BJ (cell line): ENCODE measurements at regions not wholly inside any gene's neighbourhood (a gene's known extent, or its start where the extent isn't known, plus 50 kb on each side); places are given as distances from the start of the nearest gene placed in this dataset.
A peak's percentile ranks its signal among the peaks of the same experiment; 100 is the strongest.

Experiments used
- CTCF ChIA-PET: fragments of 350-600 bp; formaldehyde crosslinking; extraction: SDS; loops from one replicate; lab custom pipeline; 2021; ENCODE audit warnings: antibody characterized with exemption, inconsistent platforms; lab: Yijun Ruan, JAX
- POLR2A ChIA-PET: fragments of 300-600 bp; sonication (Branson Sonifier 250); formaldehyde crosslinking; extraction: SDS; loops from one replicate; lab custom pipeline; 2021; ENCODE audit warnings: antibody characterized with exemption; lab: Charles Lee
- DNase-seq: peaks from one replicate; pipeline ENCODE4 v3.0.0-alpha.2; 2011; ENCODE audit warnings: low read depth
- H3K27me3 ChIP-seq: 2 replicates; pipeline ENCODE4 v1.6.0; 2011; ENCODE audit warnings: low read length; ENCODE audit not compliant: control insufficient read depth, insufficient read depth
- H3K36me3 ChIP-seq: 2 replicates; pipeline ENCODE4 v1.5.1; 2011; ENCODE audit warnings: low read length; ENCODE audit not compliant: control insufficient read depth, insufficient read depth
- H3K4me3 ChIP-seq: 2 replicates; pipeline ENCODE4 v1.5.1; 2011; ENCODE audit warnings: low read depth, mild to moderate bottlenecking, control low read depth, low read length
- TF ChIP-seq, protein P1 (sequence below): IDR thresholded peaks from 2 replicates; pipeline ENCODE4 v1.5.1; 2011; ENCODE audit warnings: low read depth, mild to moderate bottlenecking, control low read depth, inconsistent platforms, low read length, moderate library complexity; ENCODE audit not compliant: insufficient read depth

DNA sequence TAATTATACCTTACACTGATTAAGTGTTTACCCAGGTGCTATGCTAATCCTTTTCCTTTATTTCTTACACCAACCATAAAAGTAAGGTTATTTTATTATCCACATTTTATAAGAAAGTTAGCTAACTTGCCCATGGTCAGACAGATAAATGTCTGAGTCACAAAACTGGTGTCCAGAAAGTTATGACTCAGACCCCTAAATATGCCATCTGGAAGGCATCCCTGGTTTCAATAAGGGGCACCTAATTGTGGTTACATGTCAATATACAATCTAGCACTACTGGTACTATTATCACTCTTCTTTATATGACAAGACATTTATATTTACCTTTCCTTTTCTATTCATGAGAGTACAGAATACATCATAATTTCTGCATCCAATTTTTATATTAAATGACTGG lies 496.5 kb upstream of the ADGRL2 start:
- Histone ChIP-seq H3K4me3 (no peak overlapping the region), H3K27me3 (no peaks in the 10 kb centered on the region; the same call in none of the 2 replicates), H3K36me3 (no peaks in the 10 kb centered on the region)
- DNase-seq = peak; percentile 21
- ChIA-PET POLR2A (no interaction called here), CTCF (no interaction called here)
- TF ChIP-seq, protein P1, sequence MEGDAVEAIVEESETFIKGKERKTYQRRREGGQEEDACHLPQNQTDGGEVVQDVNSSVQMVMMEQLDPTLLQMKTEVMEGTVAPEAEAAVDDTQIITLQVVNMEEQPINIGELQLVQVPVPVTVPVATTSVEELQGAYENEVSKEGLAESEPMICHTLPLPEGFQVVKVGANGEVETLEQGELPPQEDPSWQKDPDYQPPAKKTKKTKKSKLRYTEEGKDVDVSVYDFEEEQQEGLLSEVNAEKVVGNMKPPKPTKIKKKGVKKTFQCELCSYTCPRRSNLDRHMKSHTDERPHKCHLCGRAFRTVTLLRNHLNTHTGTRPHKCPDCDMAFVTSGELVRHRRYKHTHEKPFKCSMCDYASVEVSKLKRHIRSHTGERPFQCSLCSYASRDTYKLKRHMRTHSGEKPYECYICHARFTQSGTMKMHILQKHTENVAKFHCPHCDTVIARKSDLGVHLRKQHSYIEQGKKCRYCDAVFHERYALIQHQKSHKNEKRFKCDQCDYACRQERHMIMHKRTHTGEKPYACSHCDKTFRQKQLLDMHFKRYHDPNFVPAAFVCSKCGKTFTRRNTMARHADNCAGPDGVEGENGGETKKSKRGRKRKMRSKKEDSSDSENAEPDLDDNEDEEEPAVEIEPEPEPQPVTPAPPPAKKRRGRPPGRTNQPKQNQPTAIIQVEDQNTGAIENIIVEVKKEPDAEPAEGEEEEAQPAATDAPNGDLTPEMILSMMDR = no peak

GRCh38 chr1:81299892-81300291 lies 500.8 kb upstream of the ADGRL2 start:
- ChIA-PET POLR2A (no interaction called here), CTCF (no interaction called here)
- H3K36me3 ChIP-seq = no peaks in the 10 kb centered on the region
- H3K27me3 ChIP-seq = no peaks in the 10 kb centered on the region
- TF ChIP-seq, protein P1 = no peak
- H3K4me3 ChIP-seq = no peak overlapping the region
- no peak for DNase-seq

DNA sequence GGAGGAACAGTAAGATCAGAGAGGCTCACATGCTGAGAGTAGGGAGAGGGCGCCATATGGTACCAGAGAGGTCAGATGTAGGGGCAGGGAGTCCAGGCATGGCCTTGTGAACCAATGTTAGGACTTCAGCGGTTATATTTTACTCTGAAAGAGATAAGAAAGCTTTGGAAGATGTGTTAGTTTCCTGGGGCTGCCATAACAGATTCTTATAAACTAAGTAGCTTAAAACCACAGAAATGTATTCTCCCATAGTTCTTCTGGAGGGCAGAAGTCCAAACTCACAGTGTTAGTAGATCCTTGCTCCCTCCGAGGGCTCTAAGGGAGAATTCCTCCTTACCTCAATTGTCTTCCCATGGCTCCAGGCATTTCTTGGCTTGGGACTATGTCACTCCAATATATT lies 502.5 kb upstream of the ADGRL2 start:
- no peak for DNase-seq
- Histone ChIP-seq H3K27me3 (no peaks in the 10 kb centered on the region), H3K4me3 (no peak overlapping the region), H3K36me3 (no peaks in the 10 kb centered on the region)
- TF ChIP-seq, protein P1 = no peak
- POLR2A ChIA-PET = no interaction called here
- CTCF ChIA-PET = no interaction called here

- POLR2A ChIA-PET = no interaction called here
- no peaks in the 10 kb centered on the region for H3K36me3 ChIP-seq
- DNase-seq = peak; percentile 29
Observed at GRCh38 chr1:81296601-81297000, 504.1 kb upstream of the ADGRL2 start.

DNA sequence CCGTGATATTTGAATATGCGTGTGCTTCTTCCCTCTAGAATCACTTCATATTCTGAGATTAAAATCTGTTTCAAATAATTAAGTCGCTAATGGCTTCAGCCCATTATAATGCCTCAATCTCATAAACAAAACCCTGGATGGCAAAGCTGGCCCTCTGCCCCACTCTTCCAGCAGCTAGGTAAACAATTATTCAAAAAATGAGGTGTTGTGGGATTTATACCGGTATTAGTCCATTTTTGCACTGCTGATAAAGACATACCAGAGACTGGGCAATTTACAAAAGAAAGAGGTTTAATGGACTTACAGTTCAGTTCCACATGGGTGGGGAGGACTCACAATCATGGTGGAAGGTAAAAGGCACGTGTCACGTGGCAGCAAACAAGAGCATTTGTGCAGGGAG lies 510.4 kb upstream of the ADGRL2 start:
- CTCF ChIA-PET = no interaction called here
- POLR2A ChIA-PET = no interaction called here
- H3K4me3 ChIP-seq = no peak overlapping the region
- TF ChIP-seq, protein P1 = no peak
- no peak for DNase-seq
- no peaks in the 10 kb centered on the region for H3K36me3 ChIP-seq
- H3K27me3 ChIP-seq = no peaks in the 10 kb centered on the region

More at GRCh38 chr1:81296601-81297000, 504.1 kb upstream of the ADGRL2 start:
- TF ChIP-seq, protein P1 = no peak
- no peak overlapping the region for H3K4me3 ChIP-seq
- H3K27me3 ChIP-seq = no peaks in the 10 kb centered on the region
- CTCF ChIA-PET = no interaction called here
